ENCODE measurements at regions not wholly inside any gene's neighbourhood (a gene's known extent, or its start where the extent isn't known, plus 50 kb on each side); places are given as distances from the start of the nearest gene placed in this dataset.

GRCh38 chr1:76021846-76022245 lies 52.7 kb upstream of the ST6GALNAC3 start:
- no peak for TF ChIP-seq POLR2A (IDR thresholded peaks at IDR 0.05; ENCODE audit: borderline replicate concordance, extremely low read depth, insufficient read depth, insufficient read length)
- no peak for TF ChIP-seq POLR2AphosphoS5 (IDR thresholded peaks at IDR 0.05; ENCODE audit: low read depth, low read length)
- no peak for TF ChIP-seq EZH2 (IDR thresholded peaks at IDR 0.05)
- TF ChIP-seq CTCF (IDR thresholded peaks at IDR 0.05 in 2 of 3, conservative IDR thresholded peaks at IDR 0.05 in 1 of 3; ENCODE audit: borderline replicate concordance in 1 of 3, insufficient read depth in 1 of 3, low read depth in 2 of 3, low read length in 2 of 3): no peak

Measured in HCT116 (cell line).